ENCODE measurements at regions not wholly inside any gene's neighbourhood (a gene's known extent, or its start where the extent isn't known, plus 50 kb on each side); places are given as distances from the start of the nearest gene placed in this dataset.
"Not testable (repeated sequence)": the region's sequence is repeated elsewhere in the genome, so short reads cannot be mapped to it uniquely, and the experiment has no call there.

DNA sequence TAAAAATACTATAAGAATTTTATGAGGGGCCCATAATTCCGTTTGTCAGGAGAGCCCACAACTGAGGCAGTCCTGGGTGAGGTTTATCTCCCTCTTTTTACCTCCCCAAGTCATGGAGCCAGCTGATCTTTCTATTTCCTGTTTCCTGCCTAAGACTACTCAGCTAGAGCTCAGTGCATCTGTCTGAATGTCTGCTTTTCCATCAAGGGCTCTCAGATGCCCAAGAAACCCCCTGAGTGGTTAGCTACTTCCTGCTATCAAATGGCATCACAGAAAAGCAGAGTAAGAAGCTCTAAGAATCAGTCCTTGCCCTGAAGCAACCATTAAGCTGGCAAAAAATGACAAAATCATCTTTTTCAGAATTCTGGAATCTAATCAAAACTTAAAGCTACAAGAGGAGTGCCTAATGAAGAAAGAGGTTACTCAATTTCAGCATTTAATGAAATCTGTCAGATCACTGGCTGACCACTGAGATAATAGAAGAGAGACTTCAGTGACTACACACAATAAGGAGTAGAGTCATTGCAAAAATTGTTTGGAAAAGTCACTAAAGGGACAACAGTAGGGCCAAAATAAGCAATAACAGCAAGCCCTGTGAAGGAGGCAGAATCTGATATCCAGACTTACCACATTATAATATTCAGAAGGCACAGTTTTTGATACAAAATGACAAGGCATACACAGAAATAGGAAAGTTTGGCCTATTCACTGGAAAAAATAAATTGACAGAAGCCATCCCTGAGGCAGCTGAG is 150.1 kb downstream of the CYB561 start:
- Histone ChIP-seq H3K27ac (ENCODE audit: low read depth, low read length) (no peak overlapping the region), H3K36me3 (ENCODE audit: control insufficient read depth, low read length) (no peaks in the 10 kb centered on the region), H3K4me2 (ENCODE audit: low read length) (no peak overlapping the region), H3K79me2 (ENCODE audit: control insufficient read depth, low read length) (no peaks in the 10 kb centered on the region), H3K9me3 (ENCODE audit: control insufficient read depth, insufficient read depth, low read length) (no peaks in the 10 kb centered on the region), H3K9me2 (replicated peaks; ENCODE audit: control insufficient read depth, low read length) (no peaks in the 10 kb centered on the region), H3F3A (ENCODE audit: control insufficient read depth, insufficient read depth) (no peaks in the 10 kb centered on the region), H3K4me3 (ENCODE audit: low read length) (no peak overlapping the region), H3K27me3 (ENCODE audit: control insufficient read depth, low read length) (no peaks in the 10 kb centered on the region), H4K20me1 (ENCODE audit: control insufficient read depth, insufficient read depth, low read depth, low read length) (no peaks in the 10 kb centered on the region), H3K4me1 (ENCODE audit: control insufficient read depth, low read length) (no peaks in the 10 kb centered on the region)
- TF ChIP-seq, protein P1, sequence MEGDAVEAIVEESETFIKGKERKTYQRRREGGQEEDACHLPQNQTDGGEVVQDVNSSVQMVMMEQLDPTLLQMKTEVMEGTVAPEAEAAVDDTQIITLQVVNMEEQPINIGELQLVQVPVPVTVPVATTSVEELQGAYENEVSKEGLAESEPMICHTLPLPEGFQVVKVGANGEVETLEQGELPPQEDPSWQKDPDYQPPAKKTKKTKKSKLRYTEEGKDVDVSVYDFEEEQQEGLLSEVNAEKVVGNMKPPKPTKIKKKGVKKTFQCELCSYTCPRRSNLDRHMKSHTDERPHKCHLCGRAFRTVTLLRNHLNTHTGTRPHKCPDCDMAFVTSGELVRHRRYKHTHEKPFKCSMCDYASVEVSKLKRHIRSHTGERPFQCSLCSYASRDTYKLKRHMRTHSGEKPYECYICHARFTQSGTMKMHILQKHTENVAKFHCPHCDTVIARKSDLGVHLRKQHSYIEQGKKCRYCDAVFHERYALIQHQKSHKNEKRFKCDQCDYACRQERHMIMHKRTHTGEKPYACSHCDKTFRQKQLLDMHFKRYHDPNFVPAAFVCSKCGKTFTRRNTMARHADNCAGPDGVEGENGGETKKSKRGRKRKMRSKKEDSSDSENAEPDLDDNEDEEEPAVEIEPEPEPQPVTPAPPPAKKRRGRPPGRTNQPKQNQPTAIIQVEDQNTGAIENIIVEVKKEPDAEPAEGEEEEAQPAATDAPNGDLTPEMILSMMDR (IDR thresholded peaks at IDR 0.05; ENCODE audit: low read depth, low read length, poor library complexity, severe bottlenecking), result no peak
- TF ChIP-seq EZH2phosphoT487 (IDR thresholded peaks at IDR 0.05; ENCODE audit: borderline replicate concordance, low read length), result no peak

DNA sequence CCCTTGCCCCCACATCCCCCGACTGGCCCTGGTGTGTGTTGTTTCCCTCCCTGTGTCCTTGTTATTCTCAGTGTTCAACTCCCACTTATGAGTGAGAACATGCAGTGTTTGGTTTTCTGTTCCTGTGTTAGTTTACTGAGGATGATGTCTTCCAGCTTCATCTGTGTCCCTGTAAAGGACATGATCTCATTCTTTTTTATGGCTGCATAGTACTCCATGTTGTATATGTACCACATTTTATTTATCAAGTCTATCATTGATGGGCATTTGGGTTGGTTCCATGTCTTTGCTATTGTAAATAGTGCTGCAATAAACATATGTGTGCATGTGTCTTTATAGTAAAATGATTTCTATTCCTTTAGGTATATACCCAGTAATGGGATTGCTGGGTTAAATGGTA is 147.2 kb downstream of the CYB561 start:
- H3K9me2 ChIP-seq (replicated peaks; ENCODE audit: control insufficient read depth, low read length); H3K27ac ChIP-seq (ENCODE audit: low read depth, low read length); H3K4me3 ChIP-seq (ENCODE audit: low read length); H3K27me3 ChIP-seq (ENCODE audit: control insufficient read depth, low read length); H3K79me2 ChIP-seq (ENCODE audit: control insufficient read depth, low read length); H4K20me1 ChIP-seq (ENCODE audit: control insufficient read depth, insufficient read depth, low read depth, low read length); H3K36me3 ChIP-seq (ENCODE audit: control insufficient read depth, low read length); H3K4me2 ChIP-seq (ENCODE audit: low read length); H3K9me3 ChIP-seq (ENCODE audit: control insufficient read depth, insufficient read depth, low read length); H3F3A ChIP-seq (ENCODE audit: control insufficient read depth, insufficient read depth); H3K4me1 ChIP-seq (ENCODE audit: control insufficient read depth, low read length): not testable (repeated sequence)

DNA sequence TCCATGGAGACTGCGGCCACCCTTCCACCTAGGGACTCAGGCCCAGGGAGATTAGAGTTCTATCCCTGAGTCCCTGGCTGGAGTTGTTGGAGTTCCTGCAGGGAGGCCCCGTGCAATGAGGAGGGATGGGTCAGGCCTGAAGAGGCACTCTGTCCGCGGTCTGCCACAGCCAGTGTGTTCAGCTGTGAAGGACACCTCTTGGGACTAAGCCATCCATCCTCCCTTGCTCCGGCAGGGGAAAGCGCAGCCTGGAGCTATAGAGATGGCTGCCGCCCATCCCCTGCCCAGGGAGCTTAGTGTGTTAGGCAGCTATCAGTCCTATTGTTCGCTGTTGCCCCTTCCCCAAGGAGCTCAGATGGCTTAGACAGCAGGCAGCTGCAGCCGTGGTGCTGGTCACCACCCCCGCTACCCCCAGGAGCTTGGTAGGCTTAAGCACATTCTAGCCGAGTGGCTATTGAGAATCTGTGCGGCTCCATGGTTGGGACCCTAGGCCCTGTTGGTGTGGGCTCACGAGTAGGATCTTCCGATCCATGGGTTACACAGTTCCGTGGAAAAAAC is 141.3 kb downstream of the CYB561 start:
- H3K9me3 ChIP-seq (ENCODE audit: control insufficient read depth, insufficient read depth, low read length), result no peaks in the 10 kb centered on the region
- no peak for TF ChIP-seq EZH2phosphoT487 (IDR thresholded peaks at IDR 0.05; ENCODE audit: borderline replicate concordance, low read length)
- TF ChIP-seq, protein P1 (IDR thresholded peaks at IDR 0.05; ENCODE audit: low read depth, low read length, poor library complexity, severe bottlenecking), result no peak

DNA sequence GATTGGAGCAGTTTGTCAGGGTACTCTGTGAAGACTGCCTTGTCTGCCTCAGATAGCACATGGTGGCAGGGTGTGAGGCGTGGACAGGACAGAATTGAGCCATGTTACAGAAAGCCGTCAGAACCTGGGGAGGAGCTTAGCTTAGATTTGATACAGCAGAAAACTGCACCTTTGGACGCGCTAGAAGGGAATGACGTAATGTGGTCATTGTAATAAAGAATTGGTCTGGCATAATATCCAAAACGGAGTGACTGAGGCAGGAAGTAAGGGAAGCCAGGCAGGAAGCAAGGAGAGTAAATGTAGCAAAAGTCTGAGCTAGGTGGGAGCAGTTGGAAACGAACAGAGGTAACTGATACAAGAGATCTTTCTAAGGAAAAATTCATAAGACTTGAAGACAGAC is 140.2 kb downstream of the CYB561 start:
- H3K36me3 ChIP-seq (ENCODE audit: control insufficient read depth, low read length), result no peaks in the 10 kb centered on the region
- H3K9me2 ChIP-seq (replicated peaks; ENCODE audit: control insufficient read depth, low read length), result no peaks in the 10 kb centered on the region
- 0 out of 2 replicates have a peak, but pooled peaks cover 2% of the 10 kb centered on the region for H3K27me3 ChIP-seq (ENCODE audit: control insufficient read depth, low read length)
- no peak overlapping the region for H3K27ac ChIP-seq (ENCODE audit: low read depth, low read length)
- no peaks in the 10 kb centered on the region for H4K20me1 ChIP-seq (ENCODE audit: control insufficient read depth, insufficient read depth, low read depth, low read length)
- H3K4me2 ChIP-seq (ENCODE audit: low read length), result no peak overlapping the region
- H3K4me1 ChIP-seq (ENCODE audit: control insufficient read depth, low read length), result no peaks in the 10 kb centered on the region
- TF ChIP-seq EZH2phosphoT487 (IDR thresholded peaks at IDR 0.05; ENCODE audit: borderline replicate concordance, low read length), result no peak
- TF ChIP-seq, protein P1 (IDR thresholded peaks at IDR 0.05; ENCODE audit: low read depth, low read length, poor library complexity, severe bottlenecking), result no peak
- H3K9me3 ChIP-seq (ENCODE audit: control insufficient read depth, insufficient read depth, low read length), result no peaks in the 10 kb centered on the region
- H3K79me2 ChIP-seq (ENCODE audit: control insufficient read depth, low read length), result no peaks in the 10 kb centered on the region
- H3K4me3 ChIP-seq (ENCODE audit: low read length), result no peak overlapping the region
- no peaks in the 10 kb centered on the region for H3F3A ChIP-seq (ENCODE audit: control insufficient read depth, insufficient read depth)

More for the DNA sequence above, 141.3 kb downstream of the CYB561 start:
- Histone ChIP-seq H3K27me3 (ENCODE audit: control insufficient read depth, low read length) (no peaks in the 10 kb centered on the region), H3K4me2 (ENCODE audit: low read length) (no peak overlapping the region), H3F3A (ENCODE audit: control insufficient read depth, insufficient read depth) (no peaks in the 10 kb centered on the region), H4K20me1 (ENCODE audit: control insufficient read depth, insufficient read depth, low read depth, low read length) (no peaks in the 10 kb centered on the region), H3K27ac (ENCODE audit: low read depth, low read length) (no peak overlapping the region), H3K4me3 (ENCODE audit: low read length) (no peak overlapping the region), H3K79me2 (ENCODE audit: control insufficient read depth, low read length) (no peaks in the 10 kb centered on the region), H3K36me3 (ENCODE audit: control insufficient read depth, low read length) (no peaks in the 10 kb centered on the region), H3K4me1 (ENCODE audit: control insufficient read depth, low read length) (no peaks in the 10 kb centered on the region), H3K9me2 (replicated peaks; ENCODE audit: control insufficient read depth, low read length) (no peaks in the 10 kb centered on the region)
